MM.1S (cell line): ENCODE measurements at regions not wholly inside any gene's neighbourhood (a gene's known extent, or its start where the extent isn't known, plus 50 kb on each side); places are given as distances from the start of the nearest gene placed in this dataset.

ENCODE experiments used
- CTCF ChIP-seq: fragments of 300-600 bp; sonication (generic); IDR thresholded peaks from 2 replicates; pipeline ENCODE4 v1.5.1; 2016; ENCODE audit warnings: antibody characterized with exemption, low read length, mixed read lengths
- EZH2 ChIP-seq: fragments of 300-600 bp; sonication (generic); optimal IDR thresholded peaks from 2 replicates; pipeline ENCODE3; 2017; ENCODE audit warnings: low read depth, mild to moderate bottlenecking, antibody characterized with exemption, low read length, mixed read lengths
- EZH2phosphoT487 ChIP-seq: fragments of 300-600 bp; sonication (generic); IDR thresholded peaks from 2 replicates; pipeline ENCODE4 v1.6.1; 2018; ENCODE audit warnings: antibody characterized with exemption, low read length

GRCh38 chr12:105451798-105452197 lies 121.3 kb downstream of the C12orf75 start:
- TF ChIP-seq EZH2: no peak
- TF ChIP-seq CTCF: no peak
- no peak for TF ChIP-seq EZH2phosphoT487
